PFSK-1 (cell line): ENCODE measurements at regions not wholly inside any gene's neighbourhood (a gene's known extent, or its start where the extent isn't known, plus 50 kb on each side); places are given as distances from the start of the nearest gene placed in this dataset.

Experiments used
- FOXP2 ChIP-seq: optimal IDR thresholded peaks from 2 replicates; pipeline ENCODE3; 2011; ENCODE audit warnings: borderline replicate concordance, control low read depth, inconsistent platforms; ENCODE audit not compliant: insufficient read depth; ENCODE audit errors: extremely low read length, extremely low read depth
- POLR2AphosphoS5 ChIP-seq: IDR thresholded peaks from 2 replicates; pipeline ENCODE4 v1.6.1; 2012; ENCODE audit warnings: low read depth, mild to moderate bottlenecking, control low read depth, low read length, moderate library complexity
- REST ChIP-seq, 2 experiments: IDR thresholded peaks; 2 replicates each; pipeline versions ENCODE4 v1.6.1 to v1.8.0; 2011 to 2012; ENCODE audit warnings: low read depth in 2 of 2, low read length in 2 of 2, control low read depth in 1 of 2, inconsistent platforms in 1 of 2, mild to moderate bottlenecking in 1 of 2, moderate library complexity in 1 of 2; ENCODE audit not compliant: insufficient read depth in 1 of 2
- SIN3A ChIP-seq: IDR thresholded peaks from 2 replicates; pipeline ENCODE4 v1.6.1; 2012; ENCODE audit warnings: mild to moderate bottlenecking, low read length, moderate library complexity, borderline replicate concordance; ENCODE audit not compliant: insufficient read depth
- TAF1 ChIP-seq: IDR thresholded peaks from 2 replicates; pipeline ENCODE4 v1.6.1; 2012; ENCODE audit warnings: low read length, control low read depth, borderline replicate concordance; ENCODE audit not compliant: insufficient read depth

GRCh38 chr13:93017493-93018112 is 209.0 kb upstream of the GPC6 start:
- TF ChIP-seq POLR2AphosphoS5 (no peak), TAF1 (no peak), REST (IDR thresholded peaks at IDR 0.05; ENCODE audit: insufficient read depth in 1 of 2, low read depth in 2 of 2, low read length in 2 of 2) (no peak), SIN3A (no peak), FOXP2 (no peak)

- TF ChIP-seq REST (IDR thresholded peaks at IDR 0.05; ENCODE audit: insufficient read depth in 1 of 2, low read depth in 2 of 2, low read length in 2 of 2) (no peak), POLR2AphosphoS5 (no peak), FOXP2 (no peak), TAF1 (no peak)
Measured at GRCh38 chr13:93023929-93024328, 202.7 kb upstream of the GPC6 start.

- TF ChIP-seq FOXP2 (no peak), REST (IDR thresholded peaks at IDR 0.05; ENCODE audit: insufficient read depth in 1 of 2, low read depth in 2 of 2, low read length in 2 of 2) (no peak), POLR2AphosphoS5 (no peak), TAF1 (no peak), SIN3A (no peak)
Measured at GRCh38 chr13:93025984-93026383, 200.6 kb upstream of the GPC6 start.

- TF ChIP-seq TAF1 (no peak), POLR2AphosphoS5 (no peak), REST (IDR thresholded peaks at IDR 0.05; ENCODE audit: insufficient read depth in 1 of 2, low read depth in 2 of 2, low read length in 2 of 2) (no peak), SIN3A (no peak), FOXP2 (no peak)
Measured at GRCh38 chr13:93029536-93029935, 197.1 kb upstream of the GPC6 start.

- TF ChIP-seq SIN3A: no peak
- TF ChIP-seq REST (IDR thresholded peaks at IDR 0.05; ENCODE audit: insufficient read depth in 1 of 2, low read depth in 2 of 2, low read length in 2 of 2): no peak
- TF ChIP-seq TAF1: no peak
- TF ChIP-seq FOXP2: no peak
- no peak for TF ChIP-seq POLR2AphosphoS5
Measured at GRCh38 chr13:93036380-93036779, 190.2 kb upstream of the GPC6 start.
